SK-N-SH (cell line): ENCODE measurements at regions not wholly inside any gene's neighbourhood (a gene's known extent, or its start where the extent isn't known, plus 50 kb on each side); places are given as distances from the start of the nearest gene placed in this dataset.

ENCODE experiments used
- CHD2 ChIP-seq: fragments of 150-350 bp; IDR thresholded peaks from 2 replicates; pipeline ENCODE4 v1.6.1; 2018; ENCODE audit warnings: low read length; ENCODE audit not compliant: partially characterized antibody
- ELF1 ChIP-seq: IDR thresholded peaks from 2 replicates; pipeline ENCODE4 v1.4.0; 2012
- FOSL2 ChIP-seq: IDR thresholded peaks from 2 replicates; pipeline ENCODE4 v1.4.0; 2012; ENCODE audit warnings: low read depth, mild to moderate bottlenecking, moderate library complexity, borderline replicate concordance
- FOXM1 ChIP-seq: IDR thresholded peaks from 2 replicates; pipeline ENCODE4 v1.4.0; 2012; ENCODE audit warnings: low read depth, mild to moderate bottlenecking
- JUND ChIP-seq: IDR thresholded peaks from 2 replicates; pipeline ENCODE4 v1.4.0; 2012
- POLR2AphosphoS5 ChIP-seq: IDR thresholded peaks from 2 replicates; pipeline ENCODE4 v1.6.1; 2012; ENCODE audit warnings: low read depth, low read length
- RAD21 ChIP-seq: IDR thresholded peaks from 2 replicates; pipeline ENCODE4 v1.6.1; 2012; ENCODE audit warnings: mild to moderate bottlenecking, low read length
- RFX5 ChIP-seq: IDR thresholded peaks from 2 replicates; pipeline ENCODE4 v1.6.1; 2012; ENCODE audit warnings: mild to moderate bottlenecking, improper control_type of control experiment, low read length
- SMC3 ChIP-seq: IDR thresholded peaks from 2 replicates; pipeline ENCODE4 v1.6.1; 2012; ENCODE audit warnings: low read depth, low read length, improper control_type of control experiment
- TEAD4 ChIP-seq: IDR thresholded peaks from 2 replicates; pipeline ENCODE4 v1.4.0; 2012; ENCODE audit warnings: mild to moderate bottlenecking, borderline replicate concordance; ENCODE audit not compliant: insufficient read depth
- ZBTB33 ChIP-seq: IDR thresholded peaks from 2 replicates; pipeline ENCODE4 v1.4.0; 2012; ENCODE audit warnings: low read depth, borderline replicate concordance
- TF ChIP-seq, protein P1 (sequence below): fragments of 200-600 bp; sonication (generic); IDR thresholded peaks from 2 replicates; pipeline ENCODE4 v1.6.1; 2017; ENCODE audit warnings: antibody characterized with exemption, mild to moderate bottlenecking, moderate library complexity
- TF ChIP-seq, protein P2 (sequence below): IDR thresholded peaks from 2 replicates; pipeline ENCODE4; 2012

DNA sequence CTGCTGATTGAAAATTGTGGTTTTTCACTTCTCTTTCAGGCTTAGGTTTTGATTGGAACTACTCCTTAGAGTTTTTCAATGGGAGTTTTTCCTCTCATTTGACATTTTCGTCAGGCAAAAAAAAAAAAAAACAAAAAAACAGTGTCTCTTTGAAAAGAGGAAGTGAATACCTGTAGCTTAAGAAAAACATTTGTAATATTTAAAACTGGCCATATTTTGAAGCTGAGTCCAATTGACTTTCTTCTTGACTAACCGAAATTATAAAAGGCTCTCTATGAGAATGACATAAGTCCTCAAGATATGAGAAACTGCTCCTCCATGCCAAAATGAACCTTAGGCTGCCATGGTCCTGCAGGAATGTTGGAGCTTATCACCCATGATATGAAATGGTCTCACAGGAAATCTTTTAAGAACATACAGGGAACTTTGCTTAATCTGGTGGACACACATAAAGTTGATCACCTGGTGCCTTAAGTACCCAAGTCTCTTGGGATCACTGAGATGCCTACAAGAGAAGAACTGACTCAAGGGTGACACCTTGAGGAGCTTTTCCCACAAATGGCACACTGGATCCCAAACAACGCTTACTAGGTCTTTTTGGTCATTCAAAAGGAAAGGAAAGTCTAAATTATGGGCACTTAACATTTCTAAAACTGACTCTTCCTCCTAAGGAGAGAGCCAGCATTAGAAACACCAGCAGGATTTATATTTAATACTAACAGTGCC is 263.4 kb downstream of the CDC14C start:
- TF ChIP-seq, protein P1, sequence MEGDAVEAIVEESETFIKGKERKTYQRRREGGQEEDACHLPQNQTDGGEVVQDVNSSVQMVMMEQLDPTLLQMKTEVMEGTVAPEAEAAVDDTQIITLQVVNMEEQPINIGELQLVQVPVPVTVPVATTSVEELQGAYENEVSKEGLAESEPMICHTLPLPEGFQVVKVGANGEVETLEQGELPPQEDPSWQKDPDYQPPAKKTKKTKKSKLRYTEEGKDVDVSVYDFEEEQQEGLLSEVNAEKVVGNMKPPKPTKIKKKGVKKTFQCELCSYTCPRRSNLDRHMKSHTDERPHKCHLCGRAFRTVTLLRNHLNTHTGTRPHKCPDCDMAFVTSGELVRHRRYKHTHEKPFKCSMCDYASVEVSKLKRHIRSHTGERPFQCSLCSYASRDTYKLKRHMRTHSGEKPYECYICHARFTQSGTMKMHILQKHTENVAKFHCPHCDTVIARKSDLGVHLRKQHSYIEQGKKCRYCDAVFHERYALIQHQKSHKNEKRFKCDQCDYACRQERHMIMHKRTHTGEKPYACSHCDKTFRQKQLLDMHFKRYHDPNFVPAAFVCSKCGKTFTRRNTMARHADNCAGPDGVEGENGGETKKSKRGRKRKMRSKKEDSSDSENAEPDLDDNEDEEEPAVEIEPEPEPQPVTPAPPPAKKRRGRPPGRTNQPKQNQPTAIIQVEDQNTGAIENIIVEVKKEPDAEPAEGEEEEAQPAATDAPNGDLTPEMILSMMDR: peak; percentile 49
- TF ChIP-seq JUND (no peak), CHD2 (no peak), FOSL2 (no peak), RFX5 (no peak), FOXM1 (no peak), RAD21 (peak; percentile 21; the same call in 1 of the 2 replicates), TEAD4 (no peak), SMC3 (no peak), ZBTB33 (no peak), POLR2AphosphoS5 (no peak), ELF1 (no peak)
- TF ChIP-seq, protein P2, sequence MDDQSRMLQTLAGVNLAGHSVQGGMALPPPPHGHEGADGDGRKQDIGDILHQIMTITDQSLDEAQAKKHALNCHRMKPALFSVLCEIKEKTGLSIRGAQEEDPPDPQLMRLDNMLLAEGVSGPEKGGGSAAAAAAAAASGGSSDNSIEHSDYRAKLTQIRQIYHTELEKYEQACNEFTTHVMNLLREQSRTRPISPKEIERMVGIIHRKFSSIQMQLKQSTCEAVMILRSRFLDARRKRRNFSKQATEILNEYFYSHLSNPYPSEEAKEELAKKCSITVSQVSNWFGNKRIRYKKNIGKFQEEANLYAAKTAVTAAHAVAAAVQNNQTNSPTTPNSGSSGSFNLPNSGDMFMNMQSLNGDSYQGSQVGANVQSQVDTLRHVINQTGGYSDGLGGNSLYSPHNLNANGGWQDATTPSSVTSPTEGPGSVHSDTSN: no peak
